ENCODE measurements at regions not wholly inside any gene's neighbourhood (a gene's known extent, or its start where the extent isn't known, plus 50 kb on each side); places are given as distances from the start of the nearest gene placed in this dataset.

DNA sequence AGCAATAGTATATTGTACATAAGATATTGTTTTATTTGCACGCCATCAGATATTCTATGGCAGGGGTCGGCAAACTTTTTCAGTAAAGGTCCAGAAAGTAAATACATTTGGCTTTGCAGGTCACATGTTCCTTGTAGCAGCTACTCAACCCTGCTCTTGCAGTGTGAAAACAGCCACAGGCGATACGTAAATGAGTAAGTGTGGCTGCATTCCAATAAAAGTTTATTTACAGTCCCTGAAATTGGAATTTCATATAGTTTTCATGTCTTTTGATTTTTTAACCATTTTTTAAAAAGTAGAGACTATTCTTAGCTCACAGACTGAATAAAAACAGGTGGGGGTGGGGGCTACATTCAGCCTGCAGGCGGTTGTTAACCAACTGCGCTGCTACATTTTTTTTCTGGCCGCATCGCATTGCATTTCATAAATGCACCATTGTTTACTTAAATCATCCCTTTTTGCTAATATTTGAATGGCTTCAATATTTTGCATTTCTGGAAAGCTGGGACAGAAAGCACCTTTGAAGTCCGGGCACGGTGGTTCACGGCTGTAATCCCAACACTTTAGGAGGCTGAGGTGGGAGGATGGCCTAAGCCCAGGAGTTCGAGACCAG is 50.5 kb upstream of the HAPSTR1 start:
- Histone ChIP-seq H3K4me3 (ENCODE audit: low read depth in 1 of 3, low read length in 3 of 3) (no peak overlapping the region), H3K27me3 (ENCODE audit: control insufficient read depth in 4 of 4, insufficient read depth in 4 of 4, low read length in 3 of 4) (no peaks in the 10 kb centered on the region), H3K36me3 (ENCODE audit: control insufficient read depth in 4 of 4, insufficient read depth in 3 of 4, low read depth in 1 of 4, low read length in 3 of 4) (no peaks in the 10 kb centered on the region), H3K9me3 (ENCODE audit: control insufficient read depth in 4 of 4, low read length in 3 of 4) (no peaks in the 10 kb centered on the region), H3K27ac (ENCODE audit: low read depth in 1 of 2, low read length in 2 of 2) (no peak overlapping the region), H3K4me1 (ENCODE audit: control insufficient read depth in 4 of 4, insufficient read depth in 4 of 4, low read length in 3 of 4) (no peaks in the 10 kb centered on the region), H3K9ac (ENCODE audit: low read depth in 1 of 2, low read length in 2 of 2) (no peak overlapping the region)
- TF ChIP-seq JUND (IDR thresholded peaks at IDR 0.05) (no peak), NR2F2 (IDR thresholded peaks at IDR 0.05) (no peak), HNF4G (IDR thresholded peaks at IDR 0.05) (no peak), FOXA2 (IDR thresholded peaks at IDR 0.05) (no peak)
- TF ChIP-seq, protein P1, sequence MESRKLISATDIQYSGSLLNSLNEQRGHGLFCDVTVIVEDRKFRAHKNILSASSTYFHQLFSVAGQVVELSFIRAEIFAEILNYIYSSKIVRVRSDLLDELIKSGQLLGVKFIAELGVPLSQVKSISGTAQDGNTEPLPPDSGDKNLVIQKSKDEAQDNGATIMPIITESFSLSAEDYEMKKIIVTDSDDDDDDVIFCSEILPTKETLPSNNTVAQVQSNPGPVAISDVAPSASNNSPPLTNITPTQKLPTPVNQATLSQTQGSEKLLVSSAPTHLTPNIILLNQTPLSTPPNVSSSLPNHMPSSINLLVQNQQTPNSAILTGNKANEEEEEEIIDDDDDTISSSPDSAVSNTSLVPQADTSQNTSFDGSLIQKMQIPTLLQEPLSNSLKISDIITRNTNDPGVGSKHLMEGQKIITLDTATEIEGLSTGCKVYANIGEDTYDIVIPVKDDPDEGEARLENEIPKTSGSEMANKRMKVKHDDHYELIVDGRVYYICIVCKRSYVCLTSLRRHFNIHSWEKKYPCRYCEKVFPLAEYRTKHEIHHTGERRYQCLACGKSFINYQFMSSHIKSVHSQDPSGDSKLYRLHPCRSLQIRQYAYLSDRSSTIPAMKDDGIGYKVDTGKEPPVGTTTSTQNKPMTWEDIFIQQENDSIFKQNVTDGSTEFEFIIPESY (IDR thresholded peaks at IDR 0.05), result no peak
- TF ChIP-seq, protein P2, sequence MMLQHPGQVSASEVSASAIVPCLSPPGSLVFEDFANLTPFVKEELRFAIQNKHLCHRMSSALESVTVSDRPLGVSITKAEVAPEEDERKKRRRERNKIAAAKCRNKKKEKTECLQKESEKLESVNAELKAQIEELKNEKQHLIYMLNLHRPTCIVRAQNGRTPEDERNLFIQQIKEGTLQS (IDR thresholded peaks at IDR 0.05), result no peak
- TF ChIP-seq, protein P3, sequence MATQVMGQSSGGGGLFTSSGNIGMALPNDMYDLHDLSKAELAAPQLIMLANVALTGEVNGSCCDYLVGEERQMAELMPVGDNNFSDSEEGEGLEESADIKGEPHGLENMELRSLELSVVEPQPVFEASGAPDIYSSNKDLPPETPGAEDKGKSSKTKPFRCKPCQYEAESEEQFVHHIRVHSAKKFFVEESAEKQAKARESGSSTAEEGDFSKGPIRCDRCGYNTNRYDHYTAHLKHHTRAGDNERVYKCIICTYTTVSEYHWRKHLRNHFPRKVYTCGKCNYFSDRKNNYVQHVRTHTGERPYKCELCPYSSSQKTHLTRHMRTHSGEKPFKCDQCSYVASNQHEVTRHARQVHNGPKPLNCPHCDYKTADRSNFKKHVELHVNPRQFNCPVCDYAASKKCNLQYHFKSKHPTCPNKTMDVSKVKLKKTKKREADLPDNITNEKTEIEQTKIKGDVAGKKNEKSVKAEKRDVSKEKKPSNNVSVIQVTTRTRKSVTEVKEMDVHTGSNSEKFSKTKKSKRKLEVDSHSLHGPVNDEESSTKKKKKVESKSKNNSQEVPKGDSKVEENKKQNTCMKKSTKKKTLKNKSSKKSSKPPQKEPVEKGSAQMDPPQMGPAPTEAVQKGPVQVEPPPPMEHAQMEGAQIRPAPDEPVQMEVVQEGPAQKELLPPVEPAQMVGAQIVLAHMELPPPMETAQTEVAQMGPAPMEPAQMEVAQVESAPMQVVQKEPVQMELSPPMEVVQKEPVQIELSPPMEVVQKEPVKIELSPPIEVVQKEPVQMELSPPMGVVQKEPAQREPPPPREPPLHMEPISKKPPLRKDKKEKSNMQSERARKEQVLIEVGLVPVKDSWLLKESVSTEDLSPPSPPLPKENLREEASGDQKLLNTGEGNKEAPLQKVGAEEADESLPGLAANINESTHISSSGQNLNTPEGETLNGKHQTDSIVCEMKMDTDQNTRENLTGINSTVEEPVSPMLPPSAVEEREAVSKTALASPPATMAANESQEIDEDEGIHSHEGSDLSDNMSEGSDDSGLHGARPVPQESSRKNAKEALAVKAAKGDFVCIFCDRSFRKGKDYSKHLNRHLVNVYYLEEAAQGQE (IDR thresholded peaks at IDR 0.05), result no peak
- TF ChIP-seq, protein P4, sequence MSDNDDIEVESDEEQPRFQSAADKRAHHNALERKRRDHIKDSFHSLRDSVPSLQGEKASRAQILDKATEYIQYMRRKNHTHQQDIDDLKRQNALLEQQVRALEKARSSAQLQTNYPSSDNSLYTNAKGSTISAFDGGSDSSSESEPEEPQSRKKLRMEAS (IDR thresholded peaks at IDR 0.05), result no peak
- DNase-seq (ENCODE audit: low spot score), result no peak
- WGBS, result 88% methylated on average over 12 of the region's 12 CpGs
